ENCODE measurements at regions not wholly inside any gene's neighbourhood (a gene's known extent, or its start where the extent isn't known, plus 50 kb on each side); places are given as distances from the start of the nearest gene placed in this dataset.

- no peaks in the 10 kb centered on the region for H3K9me3 ChIP-seq (ENCODE audit: control insufficient read depth, low read depth, low read length)
- WGBS (ENCODE audit: insufficient coverage, low lambda C conversion rate): 100% methylated on average over 1 of the region's 1 CpG
- no peaks in the 10 kb centered on the region for H3K4me1 ChIP-seq (ENCODE audit: control insufficient read depth, insufficient read depth, low read length)
- no peaks in the 10 kb centered on the region for H3K36me3 ChIP-seq (ENCODE audit: control insufficient read depth, insufficient read depth, low read length)
- no peaks in the 10 kb centered on the region for H3K27me3 ChIP-seq (ENCODE audit: control insufficient read depth, insufficient read depth, low read length)
- no peak overlapping the region for H3K27ac ChIP-seq (ENCODE audit: low read length)
- H3K4me3 ChIP-seq (ENCODE audit: low read length): no peak overlapping the region
- DNase-seq: no peak
Measured at GRCh38 chr11:104799251-104799650, 99.0 kb downstream of the CASP12 start.

GRCh38 chr11:104798789-104799188, 99.5 kb downstream of the CASP12 start:
- Histone ChIP-seq H3K27ac (ENCODE audit: low read length) (no peak overlapping the region), H3K9me3 (ENCODE audit: control insufficient read depth, low read depth, low read length) (no peaks in the 10 kb centered on the region), H3K4me3 (ENCODE audit: low read length) (no peak overlapping the region), H3K27me3 (ENCODE audit: control insufficient read depth, insufficient read depth, low read length) (no peaks in the 10 kb centered on the region), H3K36me3 (ENCODE audit: control insufficient read depth, insufficient read depth, low read length) (no peaks in the 10 kb centered on the region), H3K4me1 (ENCODE audit: control insufficient read depth, insufficient read depth, low read length) (no peaks in the 10 kb centered on the region)
- no peak for DNase-seq
- 40% methylated on average over 1 of the region's 1 CpG for WGBS (ENCODE audit: insufficient coverage, low lambda C conversion rate)

- Histone ChIP-seq H3K4me1 (ENCODE audit: control insufficient read depth, insufficient read depth, low read length) (no peaks in the 10 kb centered on the region), H3K9me3 (ENCODE audit: control insufficient read depth, low read depth, low read length) (no peaks in the 10 kb centered on the region), H3K36me3 (ENCODE audit: control insufficient read depth, insufficient read depth, low read length) (no peaks in the 10 kb centered on the region), H3K27ac (ENCODE audit: low read length) (no peak overlapping the region), H3K27me3 (ENCODE audit: control insufficient read depth, insufficient read depth, low read length) (no peaks in the 10 kb centered on the region), H3K4me3 (ENCODE audit: low read length) (no peak overlapping the region)
- no peak for DNase-seq
Measured at GRCh38 chr11:104796301-104796700, 102.0 kb downstream of the CASP12 start.

- no peaks in the 10 kb centered on the region for H3K9me3 ChIP-seq (ENCODE audit: control insufficient read depth, low read depth, low read length)
- no peak overlapping the region for H3K4me3 ChIP-seq (ENCODE audit: low read length)
- H3K4me1 ChIP-seq (ENCODE audit: control insufficient read depth, insufficient read depth, low read length): no peaks in the 10 kb centered on the region
- no peaks in the 10 kb centered on the region for H3K27me3 ChIP-seq (ENCODE audit: control insufficient read depth, insufficient read depth, low read length)
- WGBS (ENCODE audit: insufficient coverage, low lambda C conversion rate): 100% methylated on average over 1 of the region's 5 CpGs
- no peak for DNase-seq
- H3K27ac ChIP-seq (ENCODE audit: low read length): no peak overlapping the region
- no peaks in the 10 kb centered on the region for H3K36me3 ChIP-seq (ENCODE audit: control insufficient read depth, insufficient read depth, low read length)
Measured at GRCh38 chr11:104795501-104796213, 102.6 kb downstream of the CASP12 start.

GRCh38 chr11:104792861-104793260, 105.4 kb downstream of the CASP12 start:
- H3K4me3 ChIP-seq (ENCODE audit: low read length): no peak overlapping the region
- DNase-seq: peak in 1 of 2 donors; percentile 4
- H3K27me3 ChIP-seq (ENCODE audit: control insufficient read depth, insufficient read depth, low read length): no peaks in the 10 kb centered on the region
- no peak overlapping the region for H3K27ac ChIP-seq (ENCODE audit: low read length)
- no peaks in the 10 kb centered on the region for H3K9me3 ChIP-seq (ENCODE audit: control insufficient read depth, low read depth, low read length)
- no peaks in the 10 kb centered on the region for H3K36me3 ChIP-seq (ENCODE audit: control insufficient read depth, insufficient read depth, low read length)
- no CpG with 5 or more reads among the region's 2 CpGs for WGBS (ENCODE audit: insufficient coverage, low lambda C conversion rate)
- no peaks in the 10 kb centered on the region for H3K4me1 ChIP-seq (ENCODE audit: control insufficient read depth, insufficient read depth, low read length)

GRCh38 chr11:104791896-104792295, 106.4 kb downstream of the CASP12 start:
- H3K9me3 ChIP-seq (ENCODE audit: control insufficient read depth, low read depth, low read length): no peaks in the 10 kb centered on the region
- no CpG with 5 or more reads among the region's 2 CpGs for WGBS (ENCODE audit: insufficient coverage, low lambda C conversion rate)
- peak; percentile 31 to 57 for DNase-seq
- H3K4me3 ChIP-seq (ENCODE audit: low read length): no peak overlapping the region
- no peaks in the 10 kb centered on the region for H3K27me3 ChIP-seq (ENCODE audit: control insufficient read depth, insufficient read depth, low read length)
- H3K27ac ChIP-seq (ENCODE audit: low read length): no peak overlapping the region
- no peaks in the 10 kb centered on the region for H3K4me1 ChIP-seq (ENCODE audit: control insufficient read depth, insufficient read depth, low read length)
- no peaks in the 10 kb centered on the region for H3K36me3 ChIP-seq (ENCODE audit: control insufficient read depth, insufficient read depth, low read length)

GRCh38 chr11:104784684-104785460, 113.4 kb downstream of the CASP12 start:
- Histone ChIP-seq H3K36me3 (ENCODE audit: control insufficient read depth, insufficient read depth, low read length) (no peaks in the 10 kb centered on the region), H3K4me3 (ENCODE audit: low read length) (no peak overlapping the region), H3K27ac (ENCODE audit: low read length) (no peak overlapping the region), H3K4me1 (ENCODE audit: control insufficient read depth, insufficient read depth, low read length) (no peaks in the 10 kb centered on the region), H3K27me3 (ENCODE audit: control insufficient read depth, insufficient read depth, low read length) (no peaks in the 10 kb centered on the region), H3K9me3 (ENCODE audit: control insufficient read depth, low read depth, low read length) (no peaks in the 10 kb centered on the region)
- WGBS (ENCODE audit: insufficient coverage, low lambda C conversion rate): 59% methylated on average over 2 of the region's 4 CpGs
- DNase-seq: no peak

GRCh38 chr11:104783241-104783640, 115.0 kb downstream of the CASP12 start:
- no peaks in the 10 kb centered on the region for H3K9me3 ChIP-seq (ENCODE audit: control insufficient read depth, low read depth, low read length)
- 93% methylated on average over 2 of the region's 2 CpGs for WGBS (ENCODE audit: insufficient coverage, low lambda C conversion rate)
- H3K27ac ChIP-seq (ENCODE audit: low read length): no peak overlapping the region
- no peaks in the 10 kb centered on the region for H3K27me3 ChIP-seq (ENCODE audit: control insufficient read depth, insufficient read depth, low read length)
- DNase-seq: no peak
- H3K4me3 ChIP-seq (ENCODE audit: low read length): no peak overlapping the region
- H3K36me3 ChIP-seq (ENCODE audit: control insufficient read depth, insufficient read depth, low read length): no peaks in the 10 kb centered on the region
- no peaks in the 10 kb centered on the region for H3K4me1 ChIP-seq (ENCODE audit: control insufficient read depth, insufficient read depth, low read length)

- Histone ChIP-seq H3K4me3 (ENCODE audit: low read length) (no peak overlapping the region), H3K4me1 (ENCODE audit: control insufficient read depth, insufficient read depth, low read length) (no peaks in the 10 kb centered on the region), H3K36me3 (ENCODE audit: control insufficient read depth, insufficient read depth, low read length) (no peaks in the 10 kb centered on the region), H3K27me3 (ENCODE audit: control insufficient read depth, insufficient read depth, low read length) (no peaks in the 10 kb centered on the region), H3K27ac (ENCODE audit: low read length) (no peak overlapping the region), H3K9me3 (ENCODE audit: control insufficient read depth, low read depth, low read length) (no peaks in the 10 kb centered on the region)
- no CpG with 5 or more reads among the region's 1 CpG for WGBS (ENCODE audit: insufficient coverage, low lambda C conversion rate)
- no peak for DNase-seq
Measured at GRCh38 chr11:104782377-104782754, 115.9 kb downstream of the CASP12 start.

- WGBS (ENCODE audit: insufficient coverage, low lambda C conversion rate): 100% methylated on average over 1 of the region's 4 CpGs
- no peaks in the 10 kb centered on the region for H3K27me3 ChIP-seq (ENCODE audit: control insufficient read depth, insufficient read depth, low read length)
- H3K4me1 ChIP-seq (ENCODE audit: control insufficient read depth, insufficient read depth, low read length): no peaks in the 10 kb centered on the region
- no peaks in the 10 kb centered on the region for H3K9me3 ChIP-seq (ENCODE audit: control insufficient read depth, low read depth, low read length)
- H3K4me3 ChIP-seq (ENCODE audit: low read length): no peak overlapping the region
- DNase-seq: no peak
- no peaks in the 10 kb centered on the region for H3K36me3 ChIP-seq (ENCODE audit: control insufficient read depth, insufficient read depth, low read length)
- H3K27ac ChIP-seq (ENCODE audit: low read length): no peak overlapping the region
Measured at GRCh38 chr11:104781719-104782376, 116.4 kb downstream of the CASP12 start.
